ENCODE measurements at regions not wholly inside any gene's neighbourhood (a gene's known extent, or its start where the extent isn't known, plus 50 kb on each side); places are given as distances from the start of the nearest gene placed in this dataset.
"Not testable (repeated sequence)": the region's sequence is repeated elsewhere in the genome, so short reads cannot be mapped to it uniquely, and the experiment has no call there.

DNA sequence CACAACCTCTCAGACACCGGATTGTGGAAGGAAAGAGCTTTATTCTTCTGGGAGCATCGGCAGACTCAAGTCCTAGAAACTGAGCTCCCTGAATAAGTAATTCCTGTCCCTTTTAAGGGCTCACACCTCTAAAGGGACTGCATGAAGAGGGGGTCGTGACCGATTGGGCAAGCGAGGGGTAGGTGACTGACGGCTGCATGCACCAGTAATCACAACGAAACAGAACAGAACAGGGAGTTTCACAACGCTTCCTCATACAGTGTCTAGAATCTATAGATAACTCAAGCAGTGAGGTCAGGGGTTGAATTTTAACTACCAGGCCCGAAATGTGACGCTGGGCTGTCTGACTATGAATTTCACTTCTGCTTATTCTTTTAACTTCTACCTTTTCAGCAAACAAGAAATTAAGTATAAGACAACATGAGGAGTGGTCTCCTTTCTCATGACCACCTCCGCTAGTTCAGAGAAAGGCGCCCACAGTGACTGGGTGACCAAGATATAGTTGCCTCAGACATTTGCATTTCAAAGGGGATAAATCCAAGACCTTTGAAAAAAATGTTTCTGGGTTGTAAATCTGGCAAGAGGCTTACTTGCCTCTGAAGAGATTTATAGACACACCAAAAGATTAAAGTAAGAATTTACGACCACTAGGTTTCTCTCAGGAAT is 88.4 kb upstream of the ATF7IP2 start:
- Mint-ChIP-seq H3K4me1 (ENCODE audit: low read depth) (no peaks in the 10 kb centered on the region), H3K27me3 (ENCODE audit: insufficient read depth) (peaks cover 1% of the 10 kb centered on the region; the same call in 1 of the 2 replicates), H3K4me3 (no peak overlapping the region), H3K36me3 (ENCODE audit: low read depth) (peaks cover 5% of the 10 kb centered on the region; the same call in 1 of the 2 replicates), H3K9me3 (peaks cover 39% of the 10 kb centered on the region), H3K27ac (no peak overlapping the region)
- DNase-seq: no peak
- TF ChIP-seq, protein P1, sequence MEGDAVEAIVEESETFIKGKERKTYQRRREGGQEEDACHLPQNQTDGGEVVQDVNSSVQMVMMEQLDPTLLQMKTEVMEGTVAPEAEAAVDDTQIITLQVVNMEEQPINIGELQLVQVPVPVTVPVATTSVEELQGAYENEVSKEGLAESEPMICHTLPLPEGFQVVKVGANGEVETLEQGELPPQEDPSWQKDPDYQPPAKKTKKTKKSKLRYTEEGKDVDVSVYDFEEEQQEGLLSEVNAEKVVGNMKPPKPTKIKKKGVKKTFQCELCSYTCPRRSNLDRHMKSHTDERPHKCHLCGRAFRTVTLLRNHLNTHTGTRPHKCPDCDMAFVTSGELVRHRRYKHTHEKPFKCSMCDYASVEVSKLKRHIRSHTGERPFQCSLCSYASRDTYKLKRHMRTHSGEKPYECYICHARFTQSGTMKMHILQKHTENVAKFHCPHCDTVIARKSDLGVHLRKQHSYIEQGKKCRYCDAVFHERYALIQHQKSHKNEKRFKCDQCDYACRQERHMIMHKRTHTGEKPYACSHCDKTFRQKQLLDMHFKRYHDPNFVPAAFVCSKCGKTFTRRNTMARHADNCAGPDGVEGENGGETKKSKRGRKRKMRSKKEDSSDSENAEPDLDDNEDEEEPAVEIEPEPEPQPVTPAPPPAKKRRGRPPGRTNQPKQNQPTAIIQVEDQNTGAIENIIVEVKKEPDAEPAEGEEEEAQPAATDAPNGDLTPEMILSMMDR (IDR thresholded peaks at IDR 0.05): no peak

DNA sequence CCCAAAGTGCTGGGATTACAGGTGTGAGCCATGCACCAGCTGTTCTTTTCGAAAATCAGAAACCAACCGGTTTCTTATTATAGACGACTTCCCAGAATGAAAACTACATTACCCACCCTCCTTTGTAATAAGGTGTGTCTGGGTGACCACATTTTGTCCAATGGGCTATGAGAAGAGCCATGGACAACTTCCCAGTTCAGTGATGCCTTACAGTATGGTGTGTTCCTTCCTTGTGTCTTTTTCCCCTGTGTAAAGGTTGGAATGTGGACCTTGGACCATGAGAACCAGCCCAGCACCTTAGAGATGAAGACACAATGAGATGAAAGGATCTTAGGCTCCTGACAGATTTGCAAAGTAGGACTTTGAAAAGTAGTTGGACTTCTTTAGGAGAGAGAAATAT is 85.0 kb upstream of the ATF7IP2 start:
- TF ChIP-seq, protein P1 (IDR thresholded peaks at IDR 0.05): no peak
- Mint-ChIP-seq H3K36me3 (ENCODE audit: low read depth) (no peaks in the 10 kb centered on the region; the same call in 1 of the 2 replicates), H3K27ac (no peak overlapping the region), H3K4me1 (ENCODE audit: low read depth) (no peaks in the 10 kb centered on the region), H3K4me3 (no peak overlapping the region), H3K9me3 (peaks cover 24% of the 10 kb centered on the region), H3K27me3 (ENCODE audit: insufficient read depth) (peaks cover 1% of the 10 kb centered on the region; the same call in 1 of the 2 replicates)
- no peak for DNase-seq

DNA sequence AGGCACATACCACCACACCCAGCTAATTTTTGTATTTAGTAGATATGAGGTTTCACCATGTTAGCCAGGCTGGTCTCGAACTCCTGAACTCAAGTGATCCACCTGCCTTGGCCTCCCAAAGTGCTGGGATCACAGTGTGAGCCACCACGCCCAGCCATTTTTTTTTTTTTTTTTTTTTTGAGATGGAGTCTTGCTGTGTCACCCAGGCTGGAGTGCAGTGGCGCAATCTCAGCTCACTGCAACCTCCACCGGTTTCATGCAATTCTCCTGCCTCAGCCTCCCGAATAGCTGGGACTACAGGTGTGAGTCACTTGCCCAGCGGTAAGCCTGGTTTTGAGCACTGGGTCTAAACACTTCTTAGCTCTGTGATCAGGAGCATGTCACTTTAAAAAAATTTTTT is 84.3 kb upstream of the ATF7IP2 start:
- not testable (repeated sequence) for H3K4me3 Mint-ChIP-seq; H3K27me3 Mint-ChIP-seq (ENCODE audit: insufficient read depth); H3K4me1 Mint-ChIP-seq (ENCODE audit: low read depth); H3K27ac Mint-ChIP-seq; DNase-seq; H3K36me3 Mint-ChIP-seq (ENCODE audit: low read depth)
- H3K9me3 Mint-ChIP-seq: peaks cover 21% of the 10 kb centered on the region

DNA sequence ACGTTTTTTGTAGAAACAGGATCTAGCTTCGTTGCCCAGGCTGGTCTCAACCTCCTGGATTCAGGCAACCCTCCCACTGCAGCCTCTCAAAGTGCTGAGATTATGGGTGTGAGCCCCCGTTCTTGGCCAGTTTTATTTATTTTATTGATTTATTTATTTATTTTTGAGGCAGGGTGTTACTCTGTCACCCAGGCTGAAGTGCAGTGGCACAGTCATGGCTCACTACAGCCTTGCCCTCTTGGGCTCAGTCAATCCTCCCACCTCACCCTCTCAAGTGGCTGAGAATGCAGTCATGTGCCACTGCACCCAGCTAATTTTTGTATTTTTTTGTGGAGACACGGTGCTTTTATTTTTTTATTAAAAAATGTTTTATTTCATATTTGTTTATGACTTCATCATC is 79.9 kb upstream of the ATF7IP2 start:
- Mint-ChIP-seq H3K27ac (no peak overlapping the region), H3K9me3 (peaks cover 21% of the 10 kb centered on the region), H3K36me3 (ENCODE audit: low read depth) (no peaks in the 10 kb centered on the region; the same call in 1 of the 2 replicates), H3K4me3 (no peak overlapping the region), H3K27me3 (ENCODE audit: insufficient read depth) (peaks cover 3% of the 10 kb centered on the region; the same call in 1 of the 2 replicates), H3K4me1 (ENCODE audit: low read depth) (no peaks in the 10 kb centered on the region)
- TF ChIP-seq, protein P1 (IDR thresholded peaks at IDR 0.05): no peak
- DNase-seq: no peak

DNA sequence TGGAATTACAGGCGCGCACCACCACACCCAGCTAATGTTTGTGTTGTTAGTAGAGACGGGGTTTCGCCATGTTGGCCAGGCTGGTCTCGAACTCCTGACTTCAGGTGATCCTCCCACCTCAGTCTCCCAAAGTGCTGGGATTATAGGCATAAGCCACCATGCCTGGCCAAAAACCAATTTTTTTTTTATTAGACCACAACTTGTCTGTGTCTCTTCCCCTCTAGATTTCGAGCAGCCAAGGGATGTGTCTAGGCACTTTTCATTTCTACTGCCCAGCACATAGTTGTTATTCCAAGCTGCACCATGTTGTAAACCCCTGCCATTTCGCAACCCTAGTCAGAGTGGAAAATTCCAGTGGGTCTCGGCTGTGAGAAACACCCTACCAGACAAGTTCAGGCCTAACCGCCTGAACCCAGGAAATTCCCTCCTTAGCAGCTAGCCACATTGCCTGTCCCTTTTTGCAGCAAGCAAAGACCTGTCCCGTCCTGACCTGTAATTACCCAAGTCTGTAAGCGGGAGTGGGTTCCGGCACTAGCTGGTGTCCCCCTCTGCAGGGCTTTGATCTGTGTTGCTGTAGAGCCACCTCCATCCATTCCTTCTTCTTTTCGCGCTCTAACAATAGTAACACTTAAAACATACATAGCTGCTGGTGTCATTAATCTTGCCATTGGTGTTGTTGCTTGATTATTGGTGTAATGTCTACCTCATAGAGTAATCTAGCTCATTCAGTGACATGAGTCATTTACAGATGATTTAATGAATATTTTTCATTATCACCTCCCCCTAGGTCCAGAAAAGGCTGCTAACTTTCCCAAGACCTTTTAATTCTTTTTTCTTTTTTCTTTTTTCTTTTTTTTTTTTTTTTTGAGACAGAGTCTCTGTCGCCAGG is 77.3 kb upstream of the ATF7IP2 start:
- Mint-ChIP-seq H3K27ac (no peak overlapping the region), H3K27me3 (ENCODE audit: insufficient read depth) (peaks cover 3% of the 10 kb centered on the region; the same call in 1 of the 2 replicates), H3K36me3 (ENCODE audit: low read depth) (no peaks in the 10 kb centered on the region; the same call in 1 of the 2 replicates), H3K4me3 (no peak overlapping the region), H3K9me3 (peaks cover 25% of the 10 kb centered on the region), H3K4me1 (ENCODE audit: low read depth) (no peaks in the 10 kb centered on the region)
- DNase-seq: no peak
- TF ChIP-seq, protein P1 (IDR thresholded peaks at IDR 0.05): no peak

Data from HFFc6 (cell line).